ENCODE measurements at regions not wholly inside any gene's neighbourhood (a gene's known extent, or its start where the extent isn't known, plus 50 kb on each side); places are given as distances from the start of the nearest gene placed in this dataset.

DNA sequence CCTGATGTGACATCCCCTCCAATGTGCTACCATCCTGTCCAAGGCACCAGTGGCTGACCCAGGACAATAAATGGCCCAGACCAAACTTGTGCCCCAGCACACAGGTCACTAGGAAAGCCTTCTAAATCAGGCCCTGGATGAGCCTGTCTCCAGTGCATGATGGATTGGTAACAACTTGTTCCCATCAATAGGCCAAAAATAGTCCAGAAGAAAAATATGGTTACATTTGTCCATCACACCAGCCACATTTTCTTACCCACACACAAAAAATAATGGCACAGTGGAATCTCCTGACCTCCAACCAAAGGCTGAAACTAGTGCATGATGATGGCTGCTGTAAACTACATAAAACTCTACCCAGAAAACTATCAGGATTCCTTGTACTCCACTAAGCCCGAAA is 228.4 kb downstream of the SPTSSA start:
- TF ChIP-seq, protein P1, sequence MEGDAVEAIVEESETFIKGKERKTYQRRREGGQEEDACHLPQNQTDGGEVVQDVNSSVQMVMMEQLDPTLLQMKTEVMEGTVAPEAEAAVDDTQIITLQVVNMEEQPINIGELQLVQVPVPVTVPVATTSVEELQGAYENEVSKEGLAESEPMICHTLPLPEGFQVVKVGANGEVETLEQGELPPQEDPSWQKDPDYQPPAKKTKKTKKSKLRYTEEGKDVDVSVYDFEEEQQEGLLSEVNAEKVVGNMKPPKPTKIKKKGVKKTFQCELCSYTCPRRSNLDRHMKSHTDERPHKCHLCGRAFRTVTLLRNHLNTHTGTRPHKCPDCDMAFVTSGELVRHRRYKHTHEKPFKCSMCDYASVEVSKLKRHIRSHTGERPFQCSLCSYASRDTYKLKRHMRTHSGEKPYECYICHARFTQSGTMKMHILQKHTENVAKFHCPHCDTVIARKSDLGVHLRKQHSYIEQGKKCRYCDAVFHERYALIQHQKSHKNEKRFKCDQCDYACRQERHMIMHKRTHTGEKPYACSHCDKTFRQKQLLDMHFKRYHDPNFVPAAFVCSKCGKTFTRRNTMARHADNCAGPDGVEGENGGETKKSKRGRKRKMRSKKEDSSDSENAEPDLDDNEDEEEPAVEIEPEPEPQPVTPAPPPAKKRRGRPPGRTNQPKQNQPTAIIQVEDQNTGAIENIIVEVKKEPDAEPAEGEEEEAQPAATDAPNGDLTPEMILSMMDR (IDR thresholded peaks at IDR 0.05) = no peak
- TF ChIP-seq POLR2A (IDR thresholded peaks at IDR 0.05) = no peak

Data from Peyer's patch (tissue), 4 donors.